Caco-2 (cell line): ENCODE measurements at regions not wholly inside any gene's neighbourhood (a gene's known extent, or its start where the extent isn't known, plus 50 kb on each side); places are given as distances from the start of the nearest gene placed in this dataset.

Source experiments
- BruUV-seq: library from RNA; stranded (reverse); fragments of 400-500 nt; replicated peaks from 2 replicates; lab custom pipeline; 2021; lab: Mats Ljungman, UMichigan
- CTCF ChIA-PET: fragments of 300-600 bp; sonication (Branson Sonifier 250); formaldehyde crosslinking; loops from one replicate; lab custom pipeline; 2022; ENCODE audit warnings: antibody characterized with exemption; lab: Charles Lee
- POLR2A ChIA-PET: fragments of 300-600 bp; sonication (Branson Sonifier 250); formaldehyde crosslinking; loops from one replicate; lab custom pipeline; 2022; ENCODE audit warnings: antibody characterized with exemption; lab: Charles Lee
- DNase-seq, 2 experiments: peaks; one replicate each; pipeline versions ENCODE4 v3.0.0 to v3.0.0-alpha.2; 2020 to 2022
- H3K27me3 ChIP-seq: replicated peaks from 2 replicates; pipeline ENCODE4 v1.6.0; 2011; ENCODE audit warnings: low read length; ENCODE audit not compliant: control insufficient read depth, insufficient read depth
- H3K36me3 ChIP-seq: 2 replicates; pipeline ENCODE4 v1.5.1; 2011; ENCODE audit warnings: low read length; ENCODE audit not compliant: control insufficient read depth, insufficient read depth
- H3K4me1 ChIP-seq: fragments of 250-450 bp; sonication (Bioruptor Pico); 2 replicates; pipeline ENCODE4 v1.5.1; 2020; ENCODE audit warnings: mild to moderate bottlenecking
- H3K4me3 ChIP-seq: 2 replicates; pipeline ENCODE4 v1.5.1; 2011; ENCODE audit warnings: low read depth, mild to moderate bottlenecking, control low read depth, low read length
- H3K9me3 ChIP-seq: fragments of 250-450 bp; sonication (Bioruptor Pico); 2 replicates; pipeline ENCODE4 v1.5.1; 2020; ENCODE audit warnings: mild to moderate bottlenecking, moderate library complexity
- H3K27ac Mint-ChIP-seq: one replicate; pipeline ENCODE4 v1.8.0; 2022; ENCODE audit warnings: mixed read lengths; ENCODE audit not compliant: unreplicated experiment
- H3K27me3 Mint-ChIP-seq: one replicate; pipeline ENCODE4 v1.8.0; 2022; ENCODE audit warnings: mixed read lengths; ENCODE audit not compliant: insufficient read depth, unreplicated experiment
- H3K36me3 Mint-ChIP-seq: one replicate; pipeline ENCODE4 v1.8.0; 2022; ENCODE audit warnings: mild to moderate bottlenecking, mixed read lengths; ENCODE audit not compliant: insufficient read depth, unreplicated experiment
- H3K4me1 Mint-ChIP-seq: one replicate; pipeline ENCODE4 v1.8.0; 2022; ENCODE audit warnings: low read depth, mixed read lengths; ENCODE audit not compliant: unreplicated experiment
- H3K4me3 Mint-ChIP-seq: one replicate; pipeline ENCODE4 v1.8.0; 2022; ENCODE audit warnings: mild to moderate bottlenecking, moderate library complexity, mixed read lengths; ENCODE audit not compliant: unreplicated experiment
- H3K9me3 Mint-ChIP-seq: one replicate; pipeline ENCODE4 v1.8.0; 2022; ENCODE audit warnings: mixed read lengths; ENCODE audit not compliant: unreplicated experiment
- intact Hi-C: fragments of 100-400 bp; cut with micrococcal nuclease; formaldehyde crosslinking; loops from one replicate; pipeline ENCODE4 v1.10.0; 2022; ENCODE audit not compliant: unreplicated experiment
- TF ChIP-seq, protein P1 (sequence below), 2 experiments: fragments of 200-600 bp in 1 of 2; IDR thresholded peaks; 1 replicate in 1 of 2; 2 replicates in 1 of 2; pipeline versions ENCODE4 v1.5.1 to v1.8.0; 2011 to 2022; ENCODE audit warnings: antibody characterized with exemption in 1 of 2, control low read depth in 1 of 2, inconsistent platforms in 1 of 2, low read depth in 1 of 2, low read length in 1 of 2, mild to moderate bottlenecking in 1 of 2, moderate library complexity in 1 of 2; ENCODE audit not compliant: insufficient read depth in 1 of 2, severe bottlenecking in 1 of 2, unreplicated experiment in 1 of 2

- no peaks in the 10 kb centered on the region for H3K27me3 ChIP-seq
- BruUV-seq, result no TSS peak
- ChIA-PET POLR2A (no interaction called here), CTCF (no interaction called here)
- no peaks in the 10 kb centered on the region for H3K4me1 ChIP-seq
- no peak for DNase-seq
- Mint-ChIP-seq H3K36me3 (no peaks in the 10 kb centered on the region), H3K4me3 (no peak overlapping the region), H3K9me3 (no peaks in the 10 kb centered on the region), H3K27ac (no peak overlapping the region), H3K4me1 (peaks cover 7% of the 10 kb centered on the region), H3K27me3 (no peaks in the 10 kb centered on the region)
- H3K36me3 ChIP-seq, result no peaks in the 10 kb centered on the region
- H3K9me3 ChIP-seq, result no peaks in the 10 kb centered on the region
- no peak overlapping the region for H3K4me3 ChIP-seq
- TF ChIP-seq, protein P1, sequence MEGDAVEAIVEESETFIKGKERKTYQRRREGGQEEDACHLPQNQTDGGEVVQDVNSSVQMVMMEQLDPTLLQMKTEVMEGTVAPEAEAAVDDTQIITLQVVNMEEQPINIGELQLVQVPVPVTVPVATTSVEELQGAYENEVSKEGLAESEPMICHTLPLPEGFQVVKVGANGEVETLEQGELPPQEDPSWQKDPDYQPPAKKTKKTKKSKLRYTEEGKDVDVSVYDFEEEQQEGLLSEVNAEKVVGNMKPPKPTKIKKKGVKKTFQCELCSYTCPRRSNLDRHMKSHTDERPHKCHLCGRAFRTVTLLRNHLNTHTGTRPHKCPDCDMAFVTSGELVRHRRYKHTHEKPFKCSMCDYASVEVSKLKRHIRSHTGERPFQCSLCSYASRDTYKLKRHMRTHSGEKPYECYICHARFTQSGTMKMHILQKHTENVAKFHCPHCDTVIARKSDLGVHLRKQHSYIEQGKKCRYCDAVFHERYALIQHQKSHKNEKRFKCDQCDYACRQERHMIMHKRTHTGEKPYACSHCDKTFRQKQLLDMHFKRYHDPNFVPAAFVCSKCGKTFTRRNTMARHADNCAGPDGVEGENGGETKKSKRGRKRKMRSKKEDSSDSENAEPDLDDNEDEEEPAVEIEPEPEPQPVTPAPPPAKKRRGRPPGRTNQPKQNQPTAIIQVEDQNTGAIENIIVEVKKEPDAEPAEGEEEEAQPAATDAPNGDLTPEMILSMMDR (IDR thresholded peaks at IDR 0.05; ENCODE audit: insufficient read depth in 1 of 2, low read depth in 1 of 2, low read length in 1 of 2, severe bottlenecking in 1 of 2, unreplicated experiment in 1 of 2), result no peak
- intact Hi-C loops, result no loop called here
These were observed 231.9 kb upstream of the HMGA2 start for GRCh38 chr12:65592416-65592815.

- intact Hi-C loops, result no loop called here
- TF ChIP-seq, protein P1 (IDR thresholded peaks at IDR 0.05; ENCODE audit: insufficient read depth in 1 of 2, low read depth in 1 of 2, low read length in 1 of 2, severe bottlenecking in 1 of 2, unreplicated experiment in 1 of 2), result no peak
- no peaks in the 10 kb centered on the region for H3K36me3 Mint-ChIP-seq
- H3K4me3 Mint-ChIP-seq, result no peak overlapping the region
- ChIA-PET POLR2A (no interaction called here), CTCF (no interaction called here)
- no TSS peak for BruUV-seq
- H3K36me3 ChIP-seq, result no peaks in the 10 kb centered on the region
- no peak for DNase-seq
- H3K4me1 Mint-ChIP-seq, result peaks cover 7% of the 10 kb centered on the region
- H3K4me3 ChIP-seq, result no peak overlapping the region
- H3K27me3 Mint-ChIP-seq, result no peaks in the 10 kb centered on the region
- H3K27me3 ChIP-seq, result no peaks in the 10 kb centered on the region
- H3K4me1 ChIP-seq, result no peaks in the 10 kb centered on the region
- no peaks in the 10 kb centered on the region for H3K9me3 Mint-ChIP-seq
- no peaks in the 10 kb centered on the region for H3K9me3 ChIP-seq
- H3K27ac Mint-ChIP-seq, result no peak overlapping the region
These were observed 231.0 kb upstream of the HMGA2 start for GRCh38 chr12:65593239-65593701.

DNA sequence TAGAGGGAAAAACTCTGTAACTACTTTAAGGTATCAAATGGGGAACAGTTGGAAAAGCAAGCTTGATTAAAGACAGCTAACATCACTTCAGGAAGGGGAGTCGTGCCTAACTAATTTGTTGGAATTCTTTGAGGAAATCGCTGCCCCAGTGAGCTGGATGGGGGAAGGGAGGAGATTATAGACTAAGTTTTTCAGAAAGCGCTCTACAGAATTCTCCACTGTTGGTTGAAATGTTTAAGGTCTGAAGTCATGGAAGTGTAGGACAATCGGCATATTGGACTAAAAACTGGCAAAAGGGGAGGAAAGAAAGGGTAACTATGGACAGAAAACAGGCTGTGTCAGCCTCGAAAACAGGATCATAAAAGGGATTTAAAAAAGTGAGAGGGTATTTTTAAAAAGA, 229.9 kb upstream of the HMGA2 start:
- H3K4me3 Mint-ChIP-seq, result no peak overlapping the region
- H3K27me3 Mint-ChIP-seq, result no peaks in the 10 kb centered on the region
- Histone ChIP-seq H3K9me3 (no peaks in the 10 kb centered on the region), H3K4me1 (no peaks in the 10 kb centered on the region), H3K4me3 (no peak overlapping the region), H3K27me3 (no peaks in the 10 kb centered on the region), H3K36me3 (no peaks in the 10 kb centered on the region)
- no peaks in the 10 kb centered on the region for H3K36me3 Mint-ChIP-seq
- TF ChIP-seq, protein P1 (IDR thresholded peaks at IDR 0.05; ENCODE audit: insufficient read depth in 1 of 2, low read depth in 1 of 2, low read length in 1 of 2, severe bottlenecking in 1 of 2, unreplicated experiment in 1 of 2), result no peak
- no peak overlapping the region for H3K27ac Mint-ChIP-seq
- H3K4me1 Mint-ChIP-seq, result peaks cover 7% of the 10 kb centered on the region
- DNase-seq, result no peak
- POLR2A ChIA-PET, result no interaction called here
- CTCF ChIA-PET, result no interaction called here
- intact Hi-C loops, result no loop called here
- H3K9me3 Mint-ChIP-seq, result no peaks in the 10 kb centered on the region
- no TSS peak for BruUV-seq
